ENCODE measurements at regions not wholly inside any gene's neighbourhood (a gene's known extent, or its start where the extent isn't known, plus 50 kb on each side); places are given as distances from the start of the nearest gene placed in this dataset.
"Not testable (repeated sequence)": the region's sequence is repeated elsewhere in the genome, so short reads cannot be mapped to it uniquely, and the experiment has no call there.

DNA sequence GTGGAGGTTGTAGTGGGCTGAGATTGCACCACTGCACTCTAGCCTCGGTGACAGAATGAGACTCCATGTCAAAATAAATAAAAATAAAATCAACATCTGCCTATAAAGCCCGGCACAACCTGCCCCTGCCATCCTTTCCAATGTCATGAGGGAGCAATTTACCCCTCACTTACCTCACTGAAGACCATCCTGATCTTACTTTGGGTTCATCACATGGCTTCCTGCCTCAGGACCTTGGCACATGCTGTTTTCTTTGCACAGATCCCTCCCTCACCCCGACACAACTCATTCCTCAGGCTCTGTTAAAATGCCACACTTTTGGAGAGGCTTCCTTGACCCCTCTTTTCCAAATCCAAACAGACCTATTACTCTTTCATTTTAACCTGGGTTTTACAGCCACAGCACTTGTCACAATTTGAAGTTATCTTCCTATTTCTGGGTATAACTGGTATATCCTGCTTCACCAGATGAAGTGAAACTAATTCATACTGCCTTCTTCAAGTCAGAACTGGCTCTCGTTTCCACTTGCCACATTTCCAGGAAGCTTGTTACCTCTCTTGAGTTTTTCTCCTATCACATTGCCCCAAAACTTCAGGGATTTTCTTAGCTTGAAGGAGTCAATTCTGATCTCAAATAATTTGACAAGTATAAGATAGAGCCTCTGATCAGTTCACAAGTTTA, 69.3 kb upstream of the PARD3 start:
- in situ Hi-C loops (cut with HindIII; ENCODE audit: low pct_ligation_motif_present, low pct_unique_long_range_greater_than_20kb, low sequenced_read_pairs): no loop called here
- DNase-seq: no peak

DNA sequence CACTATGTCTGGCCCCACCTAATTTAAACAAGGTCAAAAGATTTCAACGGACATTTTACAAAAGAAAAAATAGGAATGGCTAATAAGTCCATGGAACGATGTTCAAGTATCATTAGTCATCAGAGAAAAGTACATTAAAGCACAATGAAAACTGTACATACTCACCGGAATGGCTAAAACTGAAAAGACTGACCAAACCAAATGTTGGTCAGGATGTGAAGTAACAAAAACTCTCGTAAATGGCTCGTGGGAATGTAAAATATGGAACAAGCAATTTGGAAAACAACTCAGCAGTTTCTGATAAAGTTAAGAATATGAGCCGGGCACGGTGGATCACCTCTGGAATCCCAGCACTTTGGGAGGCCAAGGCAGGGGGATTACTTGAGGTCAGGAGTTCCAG, 65.7 kb upstream of the PARD3 start:
- DNase-seq: no peak
- in situ Hi-C loops (cut with HindIII; ENCODE audit: low pct_ligation_motif_present, low pct_unique_long_range_greater_than_20kb, low sequenced_read_pairs): no loop called here

DNA sequence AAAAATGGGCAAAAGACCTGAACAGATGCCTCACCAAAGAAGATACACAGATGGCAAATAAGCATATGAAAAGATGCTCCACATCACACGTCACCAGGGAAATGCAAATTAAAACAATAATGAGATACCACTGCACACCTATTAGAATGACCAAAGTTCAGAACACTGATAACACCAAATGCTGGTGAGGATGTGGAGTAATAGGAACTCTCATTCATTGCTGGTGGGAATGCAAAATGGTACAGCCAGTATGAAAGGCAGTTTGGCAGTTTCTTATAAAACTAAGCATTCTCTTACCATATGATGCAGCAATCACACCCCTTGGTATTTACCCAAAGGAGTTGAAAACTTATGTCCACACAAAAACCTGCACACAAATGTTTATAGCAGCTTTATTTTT, 63.6 kb upstream of the PARD3 start:
- in situ Hi-C loops (cut with HindIII; ENCODE audit: low pct_ligation_motif_present, low pct_unique_long_range_greater_than_20kb, low sequenced_read_pairs); DNase-seq: not testable (repeated sequence)

DNA sequence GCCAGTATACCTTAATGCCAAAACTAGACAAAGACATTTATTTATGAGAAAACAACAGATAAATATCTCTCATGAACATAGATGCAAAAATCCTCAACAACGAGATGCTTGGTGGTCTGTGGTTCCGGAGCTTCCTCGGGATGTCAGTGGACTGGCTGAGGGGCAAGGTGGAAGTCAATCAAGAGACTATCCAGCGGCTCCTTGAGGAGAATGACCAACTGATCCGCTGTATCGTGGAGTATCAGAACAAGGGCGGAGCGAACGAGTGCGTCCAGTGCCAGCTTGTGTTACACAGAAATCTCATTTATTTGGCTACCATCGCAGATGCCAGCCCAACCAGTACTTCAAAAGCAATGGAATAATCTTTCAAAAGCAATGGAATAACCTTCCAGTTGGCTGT, 60.0 kb upstream of the PARD3 start:
- in situ Hi-C loops (cut with HindIII; ENCODE audit: low pct_ligation_motif_present, low pct_unique_long_range_greater_than_20kb, low sequenced_read_pairs): no loop called here
- DNase-seq: no peak

DNA sequence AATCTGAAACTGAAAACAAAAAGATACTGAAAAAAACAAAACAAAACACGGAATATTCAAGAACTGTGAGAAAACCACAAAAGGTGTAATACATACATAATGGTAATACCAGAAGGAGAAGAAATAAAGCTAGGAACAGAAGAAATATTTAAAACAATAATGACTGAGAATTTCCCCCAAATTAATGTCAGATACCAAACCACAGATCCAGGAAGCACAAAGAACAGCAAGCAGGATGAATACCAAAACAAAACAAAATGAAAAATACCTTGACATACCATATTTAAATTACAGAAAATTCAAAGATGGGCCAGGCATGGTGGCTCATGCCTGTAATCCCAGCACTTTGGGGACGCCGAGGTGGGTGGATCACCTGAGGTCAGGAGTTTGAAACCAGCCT, 57.7 kb upstream of the PARD3 start:
- no peak for DNase-seq
- in situ Hi-C loops (cut with HindIII; ENCODE audit: low pct_ligation_motif_present, low pct_unique_long_range_greater_than_20kb, low sequenced_read_pairs): no loop called here

DNA sequence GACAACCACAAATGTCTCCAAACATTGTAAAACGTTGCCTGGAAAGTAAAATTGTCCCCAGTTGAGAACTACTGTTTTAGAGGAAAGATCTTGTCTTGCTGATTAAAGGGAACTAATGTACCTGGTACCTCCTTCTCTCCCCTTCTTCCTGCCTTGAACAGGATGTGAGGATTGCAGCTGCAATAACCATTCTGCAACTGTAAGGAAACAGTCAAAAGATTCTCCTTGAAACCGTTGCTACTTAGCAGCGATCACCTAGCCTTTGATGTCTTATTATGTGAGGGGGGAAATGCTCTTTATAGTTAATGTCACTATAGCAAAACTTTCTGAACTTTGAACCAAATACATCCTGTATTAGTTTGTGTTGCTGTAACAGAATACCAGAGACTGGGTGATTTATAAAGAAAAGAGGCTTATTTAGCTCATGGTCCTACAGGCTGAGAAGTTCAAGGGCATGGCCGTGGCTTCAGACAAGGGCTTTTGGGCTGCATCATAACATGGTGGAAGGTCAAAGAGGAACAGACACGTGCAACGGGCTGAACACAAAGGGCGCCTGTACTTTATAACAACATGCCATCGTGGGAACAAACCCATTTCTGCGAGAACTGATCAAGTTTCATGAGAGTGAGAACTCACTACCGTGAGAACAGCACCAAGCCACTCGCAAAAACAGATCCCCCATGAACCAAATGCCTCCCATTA, 54.2 kb upstream of the PARD3 start:
- in situ Hi-C loops (cut with HindIII; ENCODE audit: low pct_ligation_motif_present, low pct_unique_long_range_greater_than_20kb, low sequenced_read_pairs): no loop called here
- no peak for DNase-seq

DNA sequence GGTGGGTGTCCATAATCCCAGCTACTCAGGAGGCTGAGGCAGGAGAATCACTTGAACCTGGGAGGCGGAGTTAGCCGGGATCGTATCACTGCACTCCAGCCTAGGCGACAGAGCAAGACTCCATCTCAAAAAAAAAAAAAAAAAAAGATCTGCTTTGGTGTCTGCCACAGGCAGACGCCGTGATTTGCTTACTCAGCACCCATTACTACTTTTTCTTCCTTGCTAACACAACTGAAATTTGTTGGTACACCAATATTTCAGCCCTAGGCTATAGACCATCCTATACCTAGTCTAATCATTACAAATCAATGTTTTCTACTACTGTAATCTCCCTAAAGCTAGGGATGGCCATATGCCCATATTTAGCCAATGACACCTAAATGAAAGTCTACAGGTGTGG, 53.5 kb upstream of the PARD3 start:
- in situ Hi-C loops (cut with HindIII; ENCODE audit: low pct_ligation_motif_present, low pct_unique_long_range_greater_than_20kb, low sequenced_read_pairs): no loop called here
- DNase-seq: no peak

DNA sequence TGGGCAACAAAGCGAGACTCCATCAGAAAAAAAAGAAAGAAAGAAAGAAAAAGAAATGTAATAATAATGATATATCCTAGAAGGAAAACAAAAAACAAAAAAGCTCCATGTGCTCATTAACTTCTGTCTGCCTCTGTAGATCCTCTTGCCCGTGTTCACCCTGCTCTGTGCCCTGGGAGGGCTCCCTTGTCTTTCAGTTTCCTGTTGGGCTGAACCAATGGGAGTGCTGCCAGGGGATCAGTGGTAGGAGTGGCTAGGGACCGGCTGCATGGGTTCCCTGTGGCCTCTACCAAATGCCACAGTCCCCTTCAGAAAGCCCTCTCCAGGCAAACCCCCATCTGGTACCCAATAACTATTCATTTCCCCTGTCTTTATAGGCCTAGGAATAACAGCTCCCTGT, 51.8 kb upstream of the PARD3 start:
- in situ Hi-C loops (cut with HindIII; ENCODE audit: low pct_ligation_motif_present, low pct_unique_long_range_greater_than_20kb, low sequenced_read_pairs): no loop called here
- DNase-seq: peak; percentile 42
